Fibroblast of skin of scalp (primary cell): ENCODE measurements at regions not wholly inside any gene's neighbourhood (a gene's known extent, or its start where the extent isn't known, plus 50 kb on each side); places are given as distances from the start of the nearest gene placed in this dataset.
"Not testable (repeated sequence)": the region's sequence is repeated elsewhere in the genome, so short reads cannot be mapped to it uniquely, and the experiment has no call there.

Source experiments
- DNase-seq: peaks from one replicate; pipeline ENCODE4 v3.0.0-alpha.2; 2013

GRCh38 chr4:125262502-125262901 is 52.3 kb upstream of the FAT4 start:
- no peak for DNase-seq

GRCh38 chr4:125262079-125262478 is 52.7 kb upstream of the FAT4 start:
- no peak for DNase-seq

- DNase-seq: peak; percentile 74
Observed at GRCh38 chr4:125254106-125254505, 60.6 kb upstream of the FAT4 start.

GRCh38 chr4:125244848-125245450 is 69.8 kb upstream of the FAT4 start:
- peak; percentile 42 for DNase-seq

GRCh38 chr4:125243789-125244397 is 70.9 kb upstream of the FAT4 start:
- peak; percentile 52 for DNase-seq

- no peak for DNase-seq
Observed at GRCh38 chr4:125235971-125236370, 78.8 kb upstream of the FAT4 start.

- no peak for DNase-seq
Observed at GRCh38 chr4:125231661-125232060, 83.1 kb upstream of the FAT4 start.

- DNase-seq: no peak
Observed at GRCh38 chr4:125229596-125230058, 85.1 kb upstream of the FAT4 start.

- DNase-seq: no peak
Observed at GRCh38 chr4:125225806-125226205, 88.9 kb upstream of the FAT4 start.

- DNase-seq: no peak
Observed at GRCh38 chr4:125200556-125200955, 114.2 kb upstream of the FAT4 start.

GRCh38 chr4:125198916-125199315 is 115.8 kb upstream of the FAT4 start:
- peak; percentile 32 for DNase-seq

- not testable (repeated sequence) for DNase-seq
Observed at GRCh38 chr4:125191874-125192459, 122.8 kb upstream of the FAT4 start.

- peak; percentile 61 for DNase-seq
Observed at GRCh38 chr4:125191232-125191631, 123.5 kb upstream of the FAT4 start.

GRCh38 chr4:125187226-125188176 is 127.3 kb upstream of the FAT4 start:
- DNase-seq: peak; percentile 57

- DNase-seq: no peak
Observed at GRCh38 chr4:125184116-125184515, 130.6 kb upstream of the FAT4 start.

- DNase-seq: no peak
Observed at GRCh38 chr4:125181804-125182203, 133.0 kb upstream of the FAT4 start.

- DNase-seq: no peak
Observed at GRCh38 chr4:125179727-125180126, 135.0 kb upstream of the FAT4 start.

GRCh38 chr4:125169192-125169591 is 145.6 kb upstream of the FAT4 start:
- DNase-seq: no peak

- peak; percentile 49 for DNase-seq
Observed at GRCh38 chr4:125168531-125168930, 146.2 kb upstream of the FAT4 start.

GRCh38 chr4:125166012-125166411 is 148.7 kb upstream of the FAT4 start:
- DNase-seq: not testable (repeated sequence)

- DNase-seq: no peak
Observed at GRCh38 chr4:125159001-125159400, 155.8 kb upstream of the FAT4 start.

GRCh38 chr4:125155251-125155650 is 159.5 kb upstream of the FAT4 start:
- no peak for DNase-seq

GRCh38 chr4:125140966-125141495 is 173.7 kb upstream of the FAT4 start:
- DNase-seq: no peak
